Posterior cingulate gyrus (tissue), 11 donors: ENCODE measurements at regions not wholly inside any gene's neighbourhood (a gene's known extent, or its start where the extent isn't known, plus 50 kb on each side); places are given as distances from the start of the nearest gene placed in this dataset.
A peak's percentile ranks its signal among the peaks of the same experiment; 100 is the strongest.
"Not testable (repeated sequence)": the region's sequence is repeated elsewhere in the genome, so short reads cannot be mapped to it uniquely, and the experiment has no call there.

ENCODE experiments used
- DNase-seq, 10 donors: peaks; one replicate each; pipeline versions ENCODE4 v3.0.0 to v3.0.0-alpha.2; 2020 to 2021; ENCODE audit warnings: mixed read lengths in 3 of 10
- intact Hi-C: fragments of 100-400 bp; cut with DNase I; formaldehyde crosslinking; loops from one replicate; pipeline ENCODE4 v1.15.1; 2023

- DNase-seq: no peak
- intact Hi-C loops: no loop called here
These were observed 198.2 kb upstream of the SSTR4 start for GRCh38 chr20:22836877-22837276.

GRCh38 chr20:22838001-22838400 lies 197.1 kb upstream of the SSTR4 start:
- DNase-seq: no peak
- intact Hi-C loops: no loop called here

- intact Hi-C loops: no loop called here
- no peak for DNase-seq
These were observed 193.3 kb upstream of the SSTR4 start for GRCh38 chr20:22841846-22842245.

- intact Hi-C loops: no loop called here
- DNase-seq: no peak
These were observed 192.3 kb upstream of the SSTR4 start for GRCh38 chr20:22842793-22843192.

- intact Hi-C loops: no loop called here
- DNase-seq: no peak
These were observed 190.2 kb upstream of the SSTR4 start for GRCh38 chr20:22844959-22845358.

GRCh38 chr20:22846863-22847262 lies 188.2 kb upstream of the SSTR4 start:
- intact Hi-C loops: no loop called here
- DNase-seq: no peak

- intact Hi-C loops: no loop called here
- DNase-seq: no peak
These were observed 186.7 kb upstream of the SSTR4 start for GRCh38 chr20:22848364-22848763.

- intact Hi-C loops, DNase-seq: not testable (repeated sequence)
These were observed 183.3 kb upstream of the SSTR4 start for GRCh38 chr20:22851679-22852346.

GRCh38 chr20:22861231-22861980 lies 173.7 kb upstream of the SSTR4 start:
- intact Hi-C loops: no loop called here

GRCh38 chr20:22861990-22862389 lies 173.1 kb upstream of the SSTR4 start:
- intact Hi-C loops: no loop called here
- peak in 1 of 10 donors; percentile 59 for DNase-seq

More at GRCh38 chr20:22861231-22861980, 173.7 kb upstream of the SSTR4 start:
- DNase-seq: no peak

GRCh38 chr20:22862671-22863230 lies 172.4 kb upstream of the SSTR4 start:
- DNase-seq: no peak
- intact Hi-C loops: no loop called here

- no peak for DNase-seq
- intact Hi-C loops: no loop called here
These were observed 171.3 kb upstream of the SSTR4 start for GRCh38 chr20:22863826-22864225.

GRCh38 chr20:22866812-22867341 lies 168.2 kb upstream of the SSTR4 start:
- intact Hi-C loops: no loop called here
- no peak for DNase-seq

- no peak for DNase-seq
- intact Hi-C loops: no loop called here
These were observed 156.9 kb upstream of the SSTR4 start for GRCh38 chr20:22878166-22878565.

- no peak for DNase-seq
- intact Hi-C loops: no loop called here
These were observed 154.8 kb upstream of the SSTR4 start for GRCh38 chr20:22880277-22880676.

GRCh38 chr20:22887796-22888195 lies 147.3 kb upstream of the SSTR4 start:
- no peak for DNase-seq
- intact Hi-C loops: no loop called here

- intact Hi-C loops: no loop called here
These were observed 144.4 kb upstream of the SSTR4 start for GRCh38 chr20:22890594-22891300.

GRCh38 chr20:22901164-22901563 lies 133.9 kb upstream of the SSTR4 start:
- no peak for DNase-seq
- intact Hi-C loops: no loop called here

More at GRCh38 chr20:22890594-22891300, 144.4 kb upstream of the SSTR4 start:
- DNase-seq: no peak

GRCh38 chr20:22901921-22902320 lies 133.2 kb upstream of the SSTR4 start:
- intact Hi-C loops: no loop called here
- DNase-seq: no peak

- DNase-seq: no peak
- intact Hi-C loops: no loop called here
These were observed 130.7 kb upstream of the SSTR4 start for GRCh38 chr20:22904386-22904785.

- no peak for DNase-seq
- intact Hi-C loops: no loop called here
These were observed 130.2 kb upstream of the SSTR4 start for GRCh38 chr20:22904905-22905304.
